NCI-H2227 treated with DMSO at 0.1 percent for 48 hours (cell line): ENCODE measurements at regions not wholly inside any gene's neighbourhood (a gene's known extent, or its start where the extent isn't known, plus 50 kb on each side); places are given as distances from the start of the nearest gene placed in this dataset.

Source experiments
- DNase-seq: peaks from one replicate; lab custom pipeline; 2025; lab: John Stamatoyannopoulos, UW

GRCh38 chr12:65556676-65557437 lies 267.4 kb upstream of the HMGA2 start:
- peak; percentile 57 for DNase-seq

GRCh38 chr12:65557438-65558181 lies 266.7 kb upstream of the HMGA2 start:
- no peak for DNase-seq

- DNase-seq: no peak
Measured at GRCh38 chr12:65560286-65560685, 264.0 kb upstream of the HMGA2 start.

GRCh38 chr12:65561798-65562382 lies 262.4 kb upstream of the HMGA2 start:
- no peak for DNase-seq

- no peak for DNase-seq
Measured at GRCh38 chr12:65565601-65566560, 258.4 kb upstream of the HMGA2 start.

- no peak for DNase-seq
Measured at GRCh38 chr12:65566751-65567150, 257.5 kb upstream of the HMGA2 start.

GRCh38 chr12:65567820-65568219 lies 256.5 kb upstream of the HMGA2 start:
- no peak for DNase-seq

GRCh38 chr12:65568517-65568916 lies 255.8 kb upstream of the HMGA2 start:
- DNase-seq: no peak

- DNase-seq: no peak
Measured at GRCh38 chr12:65570451-65571130, 253.7 kb upstream of the HMGA2 start.

GRCh38 chr12:65574867-65575266 lies 249.4 kb upstream of the HMGA2 start:
- no peak for DNase-seq

- DNase-seq: no peak
Measured at GRCh38 chr12:65584016-65584415, 240.3 kb upstream of the HMGA2 start.

- DNase-seq: peak; percentile 13
Measured at GRCh38 chr12:65585648-65586602, 238.4 kb upstream of the HMGA2 start.

GRCh38 chr12:65586796-65587195 lies 237.5 kb upstream of the HMGA2 start:
- DNase-seq: no peak

GRCh38 chr12:65590318-65590717 lies 234.0 kb upstream of the HMGA2 start:
- DNase-seq: no peak

- DNase-seq: no peak
Measured at GRCh38 chr12:65592416-65592815, 231.9 kb upstream of the HMGA2 start.

GRCh38 chr12:65593239-65593701 lies 231.0 kb upstream of the HMGA2 start:
- DNase-seq: no peak

GRCh38 chr12:65594409-65594808 lies 229.9 kb upstream of the HMGA2 start:
- DNase-seq: no peak

GRCh38 chr12:65595016-65595560 lies 229.2 kb upstream of the HMGA2 start:
- DNase-seq: no peak

GRCh38 chr12:65596514-65597091 lies 227.7 kb upstream of the HMGA2 start:
- no peak for DNase-seq
